ENCODE measurements at regions not wholly inside any gene's neighbourhood (a gene's known extent, or its start where the extent isn't known, plus 50 kb on each side); places are given as distances from the start of the nearest gene placed in this dataset.

DNA sequence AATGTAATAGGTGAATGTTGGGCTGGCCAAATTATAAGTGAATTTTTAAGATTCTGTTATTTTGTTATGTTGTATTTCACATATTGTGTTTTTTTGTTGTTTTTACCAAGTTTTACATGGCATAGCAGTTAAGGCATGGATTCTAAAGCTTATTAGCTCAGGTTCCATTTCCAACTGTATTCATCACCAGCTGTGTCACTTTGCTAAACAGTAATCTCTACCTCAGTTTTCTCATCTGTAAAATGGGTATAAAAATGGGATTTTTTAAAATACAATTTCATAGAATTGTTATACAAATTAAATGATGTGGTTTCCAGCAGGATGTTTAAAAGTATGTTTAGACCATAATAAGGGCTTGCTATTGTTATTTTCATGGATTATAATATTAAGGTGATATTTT, 512.2 kb downstream of the SLC16A7 start:
- TF ChIP-seq, protein P1, sequence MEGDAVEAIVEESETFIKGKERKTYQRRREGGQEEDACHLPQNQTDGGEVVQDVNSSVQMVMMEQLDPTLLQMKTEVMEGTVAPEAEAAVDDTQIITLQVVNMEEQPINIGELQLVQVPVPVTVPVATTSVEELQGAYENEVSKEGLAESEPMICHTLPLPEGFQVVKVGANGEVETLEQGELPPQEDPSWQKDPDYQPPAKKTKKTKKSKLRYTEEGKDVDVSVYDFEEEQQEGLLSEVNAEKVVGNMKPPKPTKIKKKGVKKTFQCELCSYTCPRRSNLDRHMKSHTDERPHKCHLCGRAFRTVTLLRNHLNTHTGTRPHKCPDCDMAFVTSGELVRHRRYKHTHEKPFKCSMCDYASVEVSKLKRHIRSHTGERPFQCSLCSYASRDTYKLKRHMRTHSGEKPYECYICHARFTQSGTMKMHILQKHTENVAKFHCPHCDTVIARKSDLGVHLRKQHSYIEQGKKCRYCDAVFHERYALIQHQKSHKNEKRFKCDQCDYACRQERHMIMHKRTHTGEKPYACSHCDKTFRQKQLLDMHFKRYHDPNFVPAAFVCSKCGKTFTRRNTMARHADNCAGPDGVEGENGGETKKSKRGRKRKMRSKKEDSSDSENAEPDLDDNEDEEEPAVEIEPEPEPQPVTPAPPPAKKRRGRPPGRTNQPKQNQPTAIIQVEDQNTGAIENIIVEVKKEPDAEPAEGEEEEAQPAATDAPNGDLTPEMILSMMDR (IDR thresholded peaks at IDR 0.05): no peak
- TF ChIP-seq EZH2 (IDR thresholded peaks at IDR 0.05) (no peak), EZH2phosphoT487 (IDR thresholded peaks at IDR 0.05) (no peak)
